Retina (tissue), 1 donor: ENCODE measurements at regions not wholly inside any gene's neighbourhood (a gene's known extent, or its start where the extent isn't known, plus 50 kb on each side); places are given as distances from the start of the nearest gene placed in this dataset.
"Not testable (repeated sequence)": the region's sequence is repeated elsewhere in the genome, so short reads cannot be mapped to it uniquely, and the experiment has no call there.

Source experiments
- DNase-seq: peaks from one replicate; pipeline ENCODE4 v3.0.0-alpha.2; 2016

- DNase-seq, result no peak
Measured at GRCh38 chr17:51389875-51390274, 129.5 kb downstream of the UTP18 start.

- DNase-seq, result no peak
Measured at GRCh38 chr17:51391982-51392654, 131.8 kb downstream of the UTP18 start.

- no peak for DNase-seq
Measured at GRCh38 chr17:51395621-51396020, 135.3 kb downstream of the UTP18 start.

- DNase-seq, result no peak
Measured at GRCh38 chr17:51397361-51398127, 137.2 kb downstream of the UTP18 start.

GRCh38 chr17:51398128-51398525, 137.8 kb downstream of the UTP18 start:
- no peak for DNase-seq

- DNase-seq, result peak; percentile 19
Measured at GRCh38 chr17:51398687-51399086, 138.3 kb downstream of the UTP18 start.

- no peak for DNase-seq
Measured at GRCh38 chr17:51401279-51401678, 140.9 kb downstream of the UTP18 start.

GRCh38 chr17:51402899-51403298, 142.6 kb downstream of the UTP18 start:
- DNase-seq, result peak; percentile 17

GRCh38 chr17:51407576-51407975, 147.2 kb downstream of the UTP18 start:
- no peak for DNase-seq

- DNase-seq, result no peak
Measured at GRCh38 chr17:51419476-51419875, 159.1 kb downstream of the UTP18 start.

- no peak for DNase-seq
Measured at GRCh38 chr17:51421525-51421924, 161.2 kb downstream of the UTP18 start.

- no peak for DNase-seq
Measured at GRCh38 chr17:51422634-51423033, 162.3 kb downstream of the UTP18 start.

- no peak for DNase-seq
Measured at GRCh38 chr17:51423421-51424160, 163.2 kb downstream of the UTP18 start.

GRCh38 chr17:51425773-51426172, 165.4 kb downstream of the UTP18 start:
- no peak for DNase-seq

- DNase-seq, result no peak
Measured at GRCh38 chr17:51427323-51427811, 167.0 kb downstream of the UTP18 start.

GRCh38 chr17:51427856-51428255, 167.5 kb downstream of the UTP18 start:
- no peak for DNase-seq

GRCh38 chr17:51428668-51429495, 168.5 kb downstream of the UTP18 start:
- no peak for DNase-seq

GRCh38 chr17:51429938-51430337, 169.6 kb downstream of the UTP18 start:
- DNase-seq, result not testable (repeated sequence)

- no peak for DNase-seq
Measured at GRCh38 chr17:51430591-51430990, 170.2 kb downstream of the UTP18 start.

GRCh38 chr17:51434434-51435170, 174.3 kb downstream of the UTP18 start:
- DNase-seq, result no peak

GRCh38 chr17:51435171-51435552, 174.8 kb downstream of the UTP18 start:
- DNase-seq, result no peak

GRCh38 chr17:51435641-51436091, 175.3 kb downstream of the UTP18 start:
- no peak for DNase-seq
